Superior temporal gyrus (tissue), 1 donor: ENCODE measurements at regions not wholly inside any gene's neighbourhood (a gene's known extent, or its start where the extent isn't known, plus 50 kb on each side); places are given as distances from the start of the nearest gene placed in this dataset.

Source experiments
- DNase-seq: peaks from one replicate; pipeline ENCODE4 v3.0.0-alpha.2; 2016; ENCODE audit errors: extremely low spot score

- no peak for DNase-seq
Measured at GRCh38 chr1:226490426-226490809, 58.1 kb upstream of the STUM start.

- DNase-seq: no peak
Measured at GRCh38 chr1:226491093-226491850, 57.3 kb upstream of the STUM start.

GRCh38 chr1:226492426-226493137, 56.0 kb upstream of the STUM start:
- DNase-seq: no peak

GRCh38 chr1:226494092-226494609, 54.4 kb upstream of the STUM start:
- DNase-seq: peak; percentile 40

- no peak for DNase-seq
Measured at GRCh38 chr1:226495716-226496115, 52.8 kb upstream of the STUM start.

- peak; percentile 39 for DNase-seq
Measured at GRCh38 chr1:226496453-226497015, 52.0 kb upstream of the STUM start.

- no peak for DNase-seq
Measured at GRCh38 chr1:226497276-226497833, 51.2 kb upstream of the STUM start.

GRCh38 chr1:226497991-226498639, 50.4 kb upstream of the STUM start:
- peak; percentile 34 for DNase-seq

GRCh38 chr1:226498640-226499008, 49.9 kb upstream of the STUM start:
- no peak for DNase-seq
